ENCODE measurements at regions not wholly inside any gene's neighbourhood (a gene's known extent, or its start where the extent isn't known, plus 50 kb on each side); places are given as distances from the start of the nearest gene placed in this dataset.

DNA sequence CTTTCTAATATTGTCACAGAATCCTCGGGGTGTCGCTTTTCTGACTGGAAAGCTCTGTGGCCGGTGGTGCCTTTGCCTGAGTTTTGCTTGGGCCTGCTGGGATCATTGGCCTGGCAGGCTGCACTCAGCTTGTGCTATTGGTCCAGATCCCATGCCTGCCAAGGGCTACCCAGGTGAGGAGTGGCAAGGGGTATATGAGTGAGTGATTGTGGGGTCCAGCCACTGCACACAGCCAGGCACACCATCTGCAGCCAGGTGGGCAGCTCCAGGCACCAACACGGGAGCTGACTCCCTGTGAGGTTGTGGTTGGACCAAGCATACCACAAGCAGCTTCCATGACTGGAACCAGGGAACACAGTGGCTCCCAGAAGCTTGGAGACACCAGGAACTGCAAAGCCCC lies 557.2 kb downstream of the SI start:
- Histone ChIP-seq H3K4me1 (no peaks in the 10 kb centered on the region), H3K4me2 (no peak overlapping the region), H3K9me3 (peaks cover 3% of the 10 kb centered on the region; the same call in 1 of the 3 replicates), H3K27ac (no peak overlapping the region), H3K4me3 (no peak overlapping the region)
- FAIRE-seq: no peak
- ATAC-seq: no peak
- ChIA-PET POLR2A (no interaction called here), CTCF (no interaction called here)
- TF ChIP-seq JUN (IDR thresholded peaks at IDR 0.05): no peak
- no peak for DNase-seq (ENCODE audit: low read depth in 1 of 2, low spot score in 1 of 2)
- WGBS (ENCODE audit: missing lambda C conversion rate): 49% methylated on average over 3 of the region's 4 CpGs

DNA sequence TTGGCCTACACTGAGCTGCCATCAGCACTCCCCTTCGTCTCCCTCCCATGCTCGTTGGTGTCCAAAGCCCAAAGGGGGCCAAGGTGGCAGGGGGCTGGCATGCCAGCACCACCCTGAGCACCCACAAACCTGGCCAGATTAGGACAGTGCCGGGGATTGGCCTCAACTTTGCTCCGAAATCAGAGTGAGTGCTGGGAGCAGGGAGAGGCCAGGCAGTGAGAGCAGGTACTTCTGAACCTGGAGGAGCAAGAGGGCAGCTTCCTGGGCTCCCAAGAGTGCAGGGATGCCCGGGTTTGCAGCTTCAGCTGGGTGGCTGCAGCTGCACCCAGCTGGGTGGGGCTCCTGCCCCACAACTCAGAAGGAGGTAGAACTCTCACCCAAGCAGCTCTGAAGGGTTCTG lies 563.0 kb downstream of the SI start:
- H3K4me3 ChIP-seq: no peak overlapping the region
- no peaks in the 10 kb centered on the region for H3K4me1 ChIP-seq
- no peak for TF ChIP-seq FOSB (CRISPR knock-in tag; IDR thresholded peaks at IDR 0.05)
- no peak for TF ChIP-seq NFE2L2 (conservative IDR thresholded peaks at IDR 0.05; ENCODE audit: low read length)
- TF ChIP-seq, protein P1, sequence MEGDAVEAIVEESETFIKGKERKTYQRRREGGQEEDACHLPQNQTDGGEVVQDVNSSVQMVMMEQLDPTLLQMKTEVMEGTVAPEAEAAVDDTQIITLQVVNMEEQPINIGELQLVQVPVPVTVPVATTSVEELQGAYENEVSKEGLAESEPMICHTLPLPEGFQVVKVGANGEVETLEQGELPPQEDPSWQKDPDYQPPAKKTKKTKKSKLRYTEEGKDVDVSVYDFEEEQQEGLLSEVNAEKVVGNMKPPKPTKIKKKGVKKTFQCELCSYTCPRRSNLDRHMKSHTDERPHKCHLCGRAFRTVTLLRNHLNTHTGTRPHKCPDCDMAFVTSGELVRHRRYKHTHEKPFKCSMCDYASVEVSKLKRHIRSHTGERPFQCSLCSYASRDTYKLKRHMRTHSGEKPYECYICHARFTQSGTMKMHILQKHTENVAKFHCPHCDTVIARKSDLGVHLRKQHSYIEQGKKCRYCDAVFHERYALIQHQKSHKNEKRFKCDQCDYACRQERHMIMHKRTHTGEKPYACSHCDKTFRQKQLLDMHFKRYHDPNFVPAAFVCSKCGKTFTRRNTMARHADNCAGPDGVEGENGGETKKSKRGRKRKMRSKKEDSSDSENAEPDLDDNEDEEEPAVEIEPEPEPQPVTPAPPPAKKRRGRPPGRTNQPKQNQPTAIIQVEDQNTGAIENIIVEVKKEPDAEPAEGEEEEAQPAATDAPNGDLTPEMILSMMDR (IDR thresholded peaks at IDR 0.05): no peak
- no peak for TF ChIP-seq EHF (CRISPR knock-in tag; IDR thresholded peaks at IDR 0.05)
- TF ChIP-seq, protein P2, sequence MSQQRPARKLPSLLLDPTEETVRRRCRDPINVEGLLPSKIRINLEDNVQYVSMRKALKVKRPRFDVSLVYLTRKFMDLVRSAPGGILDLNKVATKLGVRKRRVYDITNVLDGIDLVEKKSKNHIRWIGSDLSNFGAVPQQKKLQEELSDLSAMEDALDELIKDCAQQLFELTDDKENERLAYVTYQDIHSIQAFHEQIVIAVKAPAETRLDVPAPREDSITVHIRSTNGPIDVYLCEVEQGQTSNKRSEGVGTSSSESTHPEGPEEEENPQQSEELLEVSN (IDR thresholded peaks at IDR 0.05; ENCODE audit: borderline replicate concordance, low read depth): no peak
- no peak for TF ChIP-seq FOXS1 (CRISPR knock-in tag; IDR thresholded peaks at IDR 0.05)
- TF ChIP-seq KDM1A (IDR thresholded peaks at IDR 0.05; ENCODE audit: low read depth): no peak
- TF ChIP-seq CEBPB (IDR thresholded peaks at IDR 0.05): no peak
- no peak for TF ChIP-seq NR3C1 (IDR thresholded peaks at IDR 0.05)
- TF ChIP-seq, protein P3, sequence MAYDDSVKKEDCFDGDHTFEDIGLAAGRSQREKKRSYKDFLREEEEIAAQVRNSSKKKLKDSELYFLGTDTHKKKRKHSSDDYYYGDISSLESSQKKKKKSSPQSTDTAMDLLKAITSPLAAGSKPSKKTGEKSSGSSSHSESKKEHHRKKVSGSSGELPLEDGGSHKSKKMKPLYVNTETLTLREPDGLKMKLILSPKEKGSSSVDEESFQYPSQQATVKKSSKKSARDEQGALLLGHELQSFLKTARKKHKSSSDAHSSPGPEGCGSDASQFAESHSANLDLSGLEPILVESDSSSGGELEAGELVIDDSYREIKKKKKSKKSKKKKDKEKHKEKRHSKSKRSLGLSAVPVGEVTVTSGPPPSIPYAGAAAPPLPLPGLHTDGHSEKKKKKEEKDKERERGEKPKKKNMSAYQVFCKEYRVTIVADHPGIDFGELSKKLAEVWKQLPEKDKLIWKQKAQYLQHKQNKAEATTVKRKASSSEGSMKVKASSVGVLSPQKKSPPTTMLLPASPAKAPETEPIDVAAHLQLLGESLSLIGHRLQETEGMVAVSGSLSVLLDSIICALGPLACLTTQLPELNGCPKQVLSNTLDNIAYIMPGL (CRISPR knock-in tag; IDR thresholded peaks at IDR 0.05; ENCODE audit: borderline replicate concordance): no peak
- TF ChIP-seq, protein P4, sequence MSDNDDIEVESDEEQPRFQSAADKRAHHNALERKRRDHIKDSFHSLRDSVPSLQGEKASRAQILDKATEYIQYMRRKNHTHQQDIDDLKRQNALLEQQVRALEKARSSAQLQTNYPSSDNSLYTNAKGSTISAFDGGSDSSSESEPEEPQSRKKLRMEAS (IDR thresholded peaks at IDR 0.05): no peak
- no peak for TF ChIP-seq CHD4 (IDR thresholded peaks at IDR 0.05; ENCODE audit: borderline replicate concordance)
- H3K9me3 ChIP-seq: 0 out of 3 replicates have a peak, but pooled peaks cover 3% of the 10 kb centered on the region
- ATAC-seq: no peak
- no peak for FAIRE-seq
- DNase-seq (ENCODE audit: low read depth in 1 of 2, low spot score in 1 of 2): no peak
- H3K4me2 ChIP-seq: no peak overlapping the region
- 73% methylated on average over 2 of the region's 5 CpGs for WGBS (ENCODE audit: missing lambda C conversion rate)
- POLR2A ChIA-PET: no interaction called here
- no peak overlapping the region for H3K27ac ChIP-seq
- CTCF ChIA-PET: no interaction called here

DNA sequence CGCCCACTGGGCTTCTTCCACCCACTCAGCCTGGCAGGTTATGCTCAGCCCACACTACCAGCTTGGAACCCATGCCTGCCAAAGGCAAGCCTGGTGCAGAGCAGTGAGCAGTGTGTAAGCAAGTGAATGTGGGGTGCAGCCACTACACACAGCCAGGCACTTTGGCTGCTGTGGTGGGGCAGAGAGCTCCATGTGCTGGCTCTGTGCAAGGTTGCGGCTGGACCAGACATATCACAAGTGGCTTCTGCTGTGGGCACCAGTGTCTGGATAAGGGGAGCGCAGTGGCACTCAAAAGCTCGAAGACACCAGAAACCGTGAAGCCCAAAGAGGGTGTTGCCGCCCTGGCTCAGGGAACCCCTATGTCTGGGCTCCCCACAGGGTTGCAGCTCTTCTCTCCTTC lies 563.7 kb downstream of the SI start:
- 63% methylated on average over 1 of the region's 6 CpGs for WGBS (ENCODE audit: missing lambda C conversion rate)
- ChIA-PET POLR2A (no interaction called here), CTCF (no interaction called here)
- no peaks in the 10 kb centered on the region for H3K4me1 ChIP-seq
- DNase-seq (ENCODE audit: low read depth in 1 of 2, low spot score in 1 of 2) (no peak), ATAC-seq (no peak), FAIRE-seq (no peak)
- no peak overlapping the region for H3K4me3 ChIP-seq
- no peak overlapping the region for H3K4me2 ChIP-seq
- H3K27ac ChIP-seq: no peak overlapping the region
- H3K9me3 ChIP-seq: 0 out of 3 replicates have a peak, but pooled peaks cover 3% of the 10 kb centered on the region
- TF ChIP-seq MYC (IDR thresholded peaks at IDR 0.05; ENCODE audit: borderline replicate concordance, low read length) (no peak), TFCP2L1 (CRISPR knock-in tag; IDR thresholded peaks at IDR 0.05) (no peak), MAFK (IDR thresholded peaks at IDR 0.05; ENCODE audit: partially characterized antibody) (no peak), HEYL (CRISPR knock-in tag; IDR thresholded peaks at IDR 0.05) (no peak), FOSB (CRISPR knock-in tag; IDR thresholded peaks at IDR 0.05) (no peak), TP53 (CRISPR knock-in tag; IDR thresholded peaks at IDR 0.05) (no peak), CHD2 (IDR thresholded peaks at IDR 0.05; ENCODE audit: low read length, partially characterized antibody) (no peak), FOSL2 (IDR thresholded peaks at IDR 0.05) (no peak), FOSL2 (CRISPR knock-in tag; IDR thresholded peaks at IDR 0.05) (no peak), SREBF2 (IDR thresholded peaks at IDR 0.05) (no peak), PHF8 (IDR thresholded peaks at IDR 0.05; ENCODE audit: borderline replicate concordance, low read depth) (no peak), ZC3H11A (IDR thresholded peaks at IDR 0.05) (no peak)
- TF ChIP-seq, protein P5, sequence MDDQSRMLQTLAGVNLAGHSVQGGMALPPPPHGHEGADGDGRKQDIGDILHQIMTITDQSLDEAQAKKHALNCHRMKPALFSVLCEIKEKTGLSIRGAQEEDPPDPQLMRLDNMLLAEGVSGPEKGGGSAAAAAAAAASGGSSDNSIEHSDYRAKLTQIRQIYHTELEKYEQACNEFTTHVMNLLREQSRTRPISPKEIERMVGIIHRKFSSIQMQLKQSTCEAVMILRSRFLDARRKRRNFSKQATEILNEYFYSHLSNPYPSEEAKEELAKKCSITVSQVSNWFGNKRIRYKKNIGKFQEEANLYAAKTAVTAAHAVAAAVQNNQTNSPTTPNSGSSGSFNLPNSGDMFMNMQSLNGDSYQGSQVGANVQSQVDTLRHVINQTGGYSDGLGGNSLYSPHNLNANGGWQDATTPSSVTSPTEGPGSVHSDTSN (IDR thresholded peaks at IDR 0.05): no peak
- TF ChIP-seq, protein P6, sequence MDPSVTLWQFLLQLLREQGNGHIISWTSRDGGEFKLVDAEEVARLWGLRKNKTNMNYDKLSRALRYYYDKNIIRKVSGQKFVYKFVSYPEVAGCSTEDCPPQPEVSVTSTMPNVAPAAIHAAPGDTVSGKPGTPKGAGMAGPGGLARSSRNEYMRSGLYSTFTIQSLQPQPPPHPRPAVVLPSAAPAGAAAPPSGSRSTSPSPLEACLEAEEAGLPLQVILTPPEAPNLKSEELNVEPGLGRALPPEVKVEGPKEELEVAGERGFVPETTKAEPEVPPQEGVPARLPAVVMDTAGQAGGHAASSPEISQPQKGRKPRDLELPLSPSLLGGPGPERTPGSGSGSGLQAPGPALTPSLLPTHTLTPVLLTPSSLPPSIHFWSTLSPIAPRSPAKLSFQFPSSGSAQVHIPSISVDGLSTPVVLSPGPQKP (IDR thresholded peaks at IDR 0.05; ENCODE audit: low read depth, low read length): no peak
- TF ChIP-seq, protein P7, sequence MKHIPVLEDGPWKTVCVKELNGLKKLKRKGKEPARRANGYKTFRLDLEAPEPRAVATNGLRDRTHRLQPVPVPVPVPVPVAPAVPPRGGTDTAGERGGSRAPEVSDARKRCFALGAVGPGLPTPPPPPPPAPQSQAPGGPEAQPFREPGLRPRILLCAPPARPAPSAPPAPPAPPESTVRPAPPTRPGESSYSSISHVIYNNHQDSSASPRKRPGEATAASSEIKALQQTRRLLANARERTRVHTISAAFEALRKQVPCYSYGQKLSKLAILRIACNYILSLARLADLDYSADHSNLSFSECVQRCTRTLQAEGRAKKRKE (CRISPR knock-in tag; IDR thresholded peaks at IDR 0.05; ENCODE audit: low read depth): no peak
- TF ChIP-seq, protein P8, sequence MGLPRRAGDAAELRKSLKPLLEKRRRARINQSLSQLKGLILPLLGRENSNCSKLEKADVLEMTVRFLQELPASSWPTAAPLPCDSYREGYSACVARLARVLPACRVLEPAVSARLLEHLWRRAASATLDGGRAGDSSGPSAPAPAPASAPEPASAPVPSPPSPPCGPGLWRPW (IDR thresholded peaks at IDR 0.05): no peak
- TF ChIP-seq, protein P4 (IDR thresholded peaks at IDR 0.05): no peak

All from A549 (cell line).